Ascending aorta (tissue), 2 donors: ENCODE measurements at regions not wholly inside any gene's neighbourhood (a gene's known extent, or its start where the extent isn't known, plus 50 kb on each side); places are given as distances from the start of the nearest gene placed in this dataset.

Experiments
- DNase-seq, 2 donors: peaks; one replicate each; pipeline ENCODE4 v3.0.0-alpha.2; 2019; ENCODE audit warnings: low spot score in 2 of 2
- H3K27ac ChIP-seq, 2 donors: fragments of 200-600 bp; sonication (generic); one replicate each; pipeline ENCODE4 v1.5.1; 2016 to 2017; ENCODE audit warnings: mild to moderate bottlenecking in 1 of 2
- H3K27me3 ChIP-seq: fragments of 200-600 bp; sonication (generic); one replicate; pipeline ENCODE4 v1.5.1; 2017
- H3K36me3 ChIP-seq, 2 donors: fragments of 200-600 bp; sonication (generic); one replicate each; pipeline ENCODE4 v1.5.1; 2016
- H3K4me1 ChIP-seq, 2 donors: fragments of 200-600 bp; sonication (generic); one replicate each; pipeline ENCODE4 v1.5.1; 2016 to 2017; ENCODE audit warnings: mild to moderate bottlenecking in 1 of 2
- H3K4me3 ChIP-seq, 2 donors: fragments of 200-600 bp; sonication (generic); one replicate each; pipeline ENCODE4 v1.5.1; 2016 to 2017; ENCODE audit warnings: mild to moderate bottlenecking in 1 of 2
- H3K9me3 ChIP-seq, 2 donors: fragments of 200-600 bp; sonication (generic); one replicate each; pipeline ENCODE4 v1.5.1; 2016
- CTCF ChIP-seq, 3 experiments: fragments of 200-600 bp in 2 of 3; fragments of 450-650 bp in 1 of 3; sonication (generic) in 2 of 3; IDR thresholded peaks; one replicate each; pipeline ENCODE4 v1.5.1; 2016 to 2019; ENCODE audit warnings: antibody characterized with exemption in 3 of 3, mild to moderate bottlenecking in 1 of 3, moderate library complexity in 1 of 3
- intact Hi-C: fragments of 100-400 bp; cut with DNase I; formaldehyde crosslinking; loops from one replicate; pipeline ENCODE4 v1.15.1; 2023

GRCh38 chr2:51633073-51633472 lies 601.1 kb upstream of the NRXN1 start:
- intact Hi-C loops = no loop called here
- H3K27ac ChIP-seq = no peak overlapping the region
- H3K27me3 ChIP-seq = no peaks in the 10 kb centered on the region
- no peaks in the 10 kb centered on the region for H3K4me1 ChIP-seq
- DNase-seq = no peak
- no peaks in the 10 kb centered on the region for H3K36me3 ChIP-seq
- TF ChIP-seq CTCF (IDR thresholded peaks at IDR 0.05) = no peak
- H3K4me3 ChIP-seq = no peak overlapping the region
- H3K9me3 ChIP-seq = no peaks in the 10 kb centered on the region

- Histone ChIP-seq H3K9me3 (no peaks in the 10 kb centered on the region), H3K4me3 (no peak overlapping the region), H3K27ac (no peak overlapping the region), H3K4me1 (no peaks in the 10 kb centered on the region), H3K27me3 (no peaks in the 10 kb centered on the region), H3K36me3 (no peaks in the 10 kb centered on the region)
- DNase-seq = no peak
- no peak for TF ChIP-seq CTCF (IDR thresholded peaks at IDR 0.05)
- intact Hi-C loops = no loop called here
Measured at GRCh38 chr2:51629406-51629805, 597.5 kb upstream of the NRXN1 start.

- Histone ChIP-seq H3K36me3 (no peaks in the 10 kb centered on the region), H3K4me1 (no peaks in the 10 kb centered on the region), H3K27me3 (no peaks in the 10 kb centered on the region), H3K4me3 (no peak overlapping the region), H3K27ac (no peak overlapping the region), H3K9me3 (no peaks in the 10 kb centered on the region)
- no peak for TF ChIP-seq CTCF (IDR thresholded peaks at IDR 0.05)
- DNase-seq = no peak
- intact Hi-C loops = no loop called here
Measured at GRCh38 chr2:51628917-51629316, 597.0 kb upstream of the NRXN1 start.

GRCh38 chr2:51624995-51625394 lies 593.1 kb upstream of the NRXN1 start:
- no peaks in the 10 kb centered on the region for H3K36me3 ChIP-seq
- H3K9me3 ChIP-seq = no peaks in the 10 kb centered on the region
- no peaks in the 10 kb centered on the region for H3K27me3 ChIP-seq
- H3K27ac ChIP-seq = no peak overlapping the region
- H3K4me1 ChIP-seq = no peaks in the 10 kb centered on the region
- intact Hi-C loops = no loop called here
- DNase-seq = no peak
- no peak overlapping the region for H3K4me3 ChIP-seq
- no peak for TF ChIP-seq CTCF (IDR thresholded peaks at IDR 0.05)

GRCh38 chr2:51620796-51621195 lies 588.9 kb upstream of the NRXN1 start:
- Histone ChIP-seq H3K36me3 (no peaks in the 10 kb centered on the region), H3K4me1 (no peaks in the 10 kb centered on the region), H3K4me3 (no peak overlapping the region), H3K9me3 (no peaks in the 10 kb centered on the region), H3K27me3 (no peaks in the 10 kb centered on the region), H3K27ac (no peak overlapping the region)
- intact Hi-C loops = no loop called here
- DNase-seq = no peak
- no peak for TF ChIP-seq CTCF (IDR thresholded peaks at IDR 0.05)

GRCh38 chr2:51619961-51620360 lies 588.0 kb upstream of the NRXN1 start:
- Histone ChIP-seq H3K36me3 (no peaks in the 10 kb centered on the region), H3K27me3 (no peaks in the 10 kb centered on the region), H3K4me1 (no peaks in the 10 kb centered on the region), H3K27ac (no peak overlapping the region), H3K9me3 (no peaks in the 10 kb centered on the region), H3K4me3 (no peak overlapping the region)
- TF ChIP-seq CTCF (IDR thresholded peaks at IDR 0.05) = no peak
- intact Hi-C loops = no loop called here
- DNase-seq = no peak
